HepG2 (cell line): ENCODE measurements at regions not wholly inside any gene's neighbourhood (a gene's known extent, or its start where the extent isn't known, plus 50 kb on each side); places are given as distances from the start of the nearest gene placed in this dataset.

Experiments
- ATAC-seq: fragments of 200-7000 bp; cut with Tn5 transposase; 3 replicates; pipeline ENCODE4 v1.9.1; 2020; ENCODE audit warnings: mild to moderate bottlenecking, moderate library complexity
- BruUV-seq: library from RNA; stranded (reverse); fragments of 400-500 nt; replicated peaks from 2 replicates; lab custom pipeline; 2021; lab: Mats Ljungman, UMichigan
- CTCF ChIA-PET: fragments of 300-600 bp; formaldehyde crosslinking; extraction: SDS; loops from one replicate; lab custom pipeline; 2021; ENCODE audit warnings: low total read pairs, inconsistent platforms, low intra/inter-chr PET ratio; lab: Yijun Ruan, JAX
- POLR2A ChIA-PET: fragments of 350-600 bp; sonication (Branson Sonifier 250); formaldehyde crosslinking; loops from one replicate; lab custom pipeline; 2020; ENCODE audit warnings: antibody characterized with exemption, inconsistent platforms; lab: Yijun Ruan, JAX
- DNase-seq: peaks from one replicate; pipeline ENCODE4 v3.0.0-alpha.2; 2015; ENCODE audit warnings: low spot score
- FAIRE-seq: peaks from 3 replicates; lab custom pipeline; 2011; peaks lifted over from hg19 to GRCh38; lab: Jason Lieb, UNC
- H2AFZ ChIP-seq: one replicate; pipeline ENCODE4 v1.6.1; 2011; ENCODE audit warnings: low read length, inconsistent platforms
- H3K27ac ChIP-seq: fragments of 300-600 bp; 3 replicates; pipeline ENCODE4 v1.8.0; 2011; ENCODE audit warnings: mixed run types, mild to moderate bottlenecking, mixed read lengths, low read length, inconsistent platforms; ENCODE audit not compliant: insufficient read depth; ENCODE audit errors: extremely low read length
- H3K27me3 ChIP-seq, 2 experiments: fragments of 200-600 bp in 1 of 2; 2 replicates in 1 of 2; 3 replicates in 1 of 2; pipeline versions ENCODE4 v1.6.0 to v1.8.0; 2011; ENCODE audit warnings: low read length in 2 of 2, mild to moderate bottlenecking in 2 of 2, moderate library complexity in 2 of 2, inconsistent platforms in 1 of 2; ENCODE audit not compliant: insufficient read depth in 2 of 2, control insufficient read depth in 1 of 2
- H3K36me3 ChIP-seq, 2 experiments: fragments of 200-600 bp in 1 of 2; replicated peaks in 1 of 2; 2 replicates in 1 of 2; 3 replicates in 1 of 2; pipeline versions ENCODE4 v1.5.1 to v1.8.0; 2011; ENCODE audit warnings: low read length in 2 of 2, inconsistent platforms in 1 of 2; ENCODE audit not compliant: insufficient read depth in 2 of 2, control insufficient read depth in 1 of 2
- H3K4me1 ChIP-seq: 2 replicates; pipeline ENCODE4 v1.5.1; 2012; ENCODE audit warnings: low read length, inconsistent platforms; ENCODE audit not compliant: insufficient read depth
- H3K4me2 ChIP-seq: 2 replicates; pipeline ENCODE4 v1.6.0; 2011; ENCODE audit warnings: low read depth, low read length, inconsistent platforms
- H3K4me3 ChIP-seq, 3 experiments: fragments of 200-600 bp in 1 of 3; sonication (generic), shearing (Covaris generic) in 1 of 3; replicated peaks in 1 of 3; 2 replicates each; pipeline ENCODE4 v1.5.1; 2011 to 2016; ENCODE audit warnings: low read length in 3 of 3, inconsistent platforms in 2 of 3, low read depth in 2 of 3, mild to moderate bottlenecking in 2 of 3, control low read depth in 1 of 3, mixed read lengths in 1 of 3; ENCODE audit not compliant: insufficient read depth in 1 of 3
- H3K79me2 ChIP-seq: one replicate; pipeline ENCODE4 v1.6.1; 2011; ENCODE audit warnings: low read length, inconsistent platforms; ENCODE audit not compliant: insufficient read depth
- H3K9ac ChIP-seq: 2 replicates; pipeline ENCODE4 v1.6.0; 2011; ENCODE audit warnings: mild to moderate bottlenecking, low read depth, low read length, inconsistent platforms; ENCODE audit not compliant: insufficient read depth
- H3K9me3 ChIP-seq: 2 replicates; pipeline ENCODE4 v1.5.1; 2012; ENCODE audit warnings: mild to moderate bottlenecking, low read length
- H4K20me1 ChIP-seq: 2 replicates; pipeline ENCODE4 v1.6.0; 2011; ENCODE audit warnings: inconsistent platforms, mild to moderate bottlenecking, low read length, moderate library complexity; ENCODE audit not compliant: insufficient read depth
- FOXO4 ChIP-seq: sonication (generic); formaldehyde crosslinking; conservative IDR thresholded peaks from 2 replicates; pipeline ENCODE4 v1.8.1; 2023; ENCODE audit warnings: missing genetic modification reagents
- GTF3A ChIP-seq: sonication (generic); formaldehyde crosslinking; conservative IDR thresholded peaks from 2 replicates; pipeline ENCODE4 v1.4.0; 2020; ENCODE audit warnings: mild to moderate bottlenecking, missing genetic modification reagents
- LRRFIP1 ChIP-seq: sonication (generic); formaldehyde crosslinking; conservative IDR thresholded peaks from 2 replicates; pipeline ENCODE4 v1.4.0; 2020; ENCODE audit warnings: missing genetic modification reagents
- NR1H2 ChIP-seq: sonication (generic); formaldehyde crosslinking; IDR thresholded peaks from 2 replicates; pipeline ENCODE4 v1.8.1; 2022; ENCODE audit warnings: low read depth, missing genetic modification reagents, borderline replicate concordance
- PHF20 ChIP-seq: sonication (generic); formaldehyde crosslinking; IDR thresholded peaks from 2 replicates; pipeline ENCODE4 v1.5.0; 2020; ENCODE audit warnings: mild to moderate bottlenecking, missing genetic modification reagents
- ZBTB20 ChIP-seq: sonication (generic); formaldehyde crosslinking; IDR thresholded peaks from 2 replicates; pipeline ENCODE4 v1.8.1; 2023; ENCODE audit warnings: missing genetic modification reagents, low read depth, mild to moderate bottlenecking, borderline replicate concordance
- ZNF776 ChIP-seq: sonication (generic); formaldehyde crosslinking; IDR thresholded peaks from 2 replicates; pipeline ENCODE4 v1.4.0; 2020; ENCODE audit warnings: mild to moderate bottlenecking, missing genetic modification reagents
- WGBS: methylation state at CpG from one replicate; pipeline ENCODE4 v1.1.6; 2017; ENCODE audit warnings: low lambda C conversion rate; 5-methylcytosine and 5-hydroxymethylcytosine counted together
- in situ Hi-C: cut with HindIII; loops from 2 replicates; pipeline ENCODE4 v1.10.0; 2017; ENCODE audit warnings: low pct_unique_long_range_greater_than_20kb; ENCODE audit not compliant: extremely low pct_ligation_motif_present
- intact Hi-C: fragments of 100-400 bp; cut with micrococcal nuclease; formaldehyde crosslinking; loops from one replicate; pipeline ENCODE4 v1.10.0; 2022; ENCODE audit not compliant: unreplicated experiment

- POLR2A ChIA-PET, result no interaction called here
- ATAC-seq, result no peak
- Histone ChIP-seq H3K27me3 (peaks cover 1 to 28% of the 10 kb centered on the region in 2 experiments; a peak in 4 of 5 replicates), H3K4me3 (no peak overlapping the region), H3K9me3 (no peaks in the 10 kb centered on the region), H3K79me2 (no peaks in the 10 kb centered on the region), H3K27ac (no peak overlapping the region), H2AFZ (no peak overlapping the region), H3K9ac (no peak overlapping the region), H3K36me3 (no peaks in the 10 kb centered on the region), H3K4me2 (no peak overlapping the region), H3K4me1 (peaks cover 9% of the 10 kb centered on the region; the same call in 1 of the 2 replicates), H4K20me1 (no peaks in the 10 kb centered on the region)
- no peak for FAIRE-seq
- no peak for TF ChIP-seq ZBTB20 (CRISPR knock-in tag)
- TF ChIP-seq PHF20, result no peak
- no peak for TF ChIP-seq GTF3A (CRISPR knock-in tag)
- no peak for TF ChIP-seq ZNF776 (CRISPR knock-in tag)
- TF ChIP-seq FOXO4 (CRISPR knock-in tag), result no peak
- no peak for TF ChIP-seq NR1H2 (CRISPR knock-in tag)
- no peak for TF ChIP-seq LRRFIP1 (CRISPR knock-in tag)
- no TSS peak for BruUV-seq
- intact Hi-C loops (no loop called here), in situ Hi-C loops (no loop called here)
- 9% methylated on average over 4 of the region's 4 CpGs for WGBS
- DNase-seq, result no peak
- CTCF ChIA-PET, result no interaction called here
Observed at GRCh38 chr6:15980801-15981200, 148.1 kb upstream of the MYLIP start.
